GM23338 (cell line): ENCODE measurements at regions not wholly inside any gene's neighbourhood (a gene's known extent, or its start where the extent isn't known, plus 50 kb on each side); places are given as distances from the start of the nearest gene placed in this dataset.
"Not testable (repeated sequence)": the region's sequence is repeated elsewhere in the genome, so short reads cannot be mapped to it uniquely, and the experiment has no call there.

ENCODE experiments used
- ATAC-seq: fragments of 200-7000 bp; cut with Tn5 transposase; 3 replicates; pipeline ENCODE4 v1.9.1; 2020
- DNase-seq: peaks from one replicate; pipeline ENCODE4 v3.0.0-alpha.2; 2015; ENCODE audit warnings: low spot score
- H2AFZ ChIP-seq: fragments of 200-600 bp; sonication (generic); 2 replicates; pipeline ENCODE4 v1.8.0; 2016; ENCODE audit warnings: antibody characterized with exemption, mild to moderate bottlenecking, moderate library complexity
- H3F3A ChIP-seq: fragments of 200-600 bp; sonication (generic); replicated peaks from 2 replicates; pipeline ENCODE4 v1.8.0; 2017; ENCODE audit warnings: antibody characterized with exemption, mixed run types, low read depth
- H3K27ac ChIP-seq: fragments of 200-600 bp; sonication (generic); 2 replicates; pipeline ENCODE4 v1.6.1; 2016; ENCODE audit warnings: low read depth
- H3K27me3 ChIP-seq: fragments of 200-600 bp; sonication (generic); 2 replicates; pipeline ENCODE4 v1.8.0; 2016; ENCODE audit warnings: mild to moderate bottlenecking, mixed run types, moderate library complexity; ENCODE audit not compliant: insufficient read depth
- H3K36me3 ChIP-seq: fragments of 200-600 bp; sonication (generic); 2 replicates; pipeline ENCODE4 v1.8.0; 2016; ENCODE audit warnings: mild to moderate bottlenecking; ENCODE audit not compliant: insufficient read depth
- H3K4me1 ChIP-seq: fragments of 200-600 bp; sonication (generic); 2 replicates; pipeline ENCODE4 v1.8.0; 2016; ENCODE audit warnings: mild to moderate bottlenecking, moderate library complexity; ENCODE audit not compliant: insufficient read depth
- H3K4me2 ChIP-seq: fragments of 200-600 bp; sonication (generic); 2 replicates; pipeline ENCODE4 v1.7.1; 2017; ENCODE audit warnings: mixed run types
- H3K4me3 ChIP-seq: fragments of 200-600 bp; sonication (generic); 2 replicates; pipeline ENCODE4 v1.6.1; 2016; ENCODE audit warnings: mixed run types
- H3K79me2 ChIP-seq: fragments of 200-600 bp; sonication (generic); replicated peaks from 2 replicates; pipeline ENCODE4 v1.8.0; 2017; ENCODE audit warnings: mild to moderate bottlenecking; ENCODE audit not compliant: insufficient read depth
- H3K9me2 ChIP-seq: fragments of 200-600 bp; sonication (generic); 2 replicates; pipeline ENCODE4 v1.8.0; 2017; ENCODE audit not compliant: insufficient read depth
- H4K20me1 ChIP-seq: fragments of 200-600 bp; sonication (generic); replicated peaks from 2 replicates; pipeline ENCODE4 v1.8.0; 2017; ENCODE audit warnings: mild to moderate bottlenecking; ENCODE audit not compliant: insufficient read depth
- H3K27ac Mint-ChIP-seq: 2 replicates; pipeline ENCODE4 v1.8.0; 2020; ENCODE audit warnings: inconsistent platforms, mild to moderate bottlenecking, moderate library complexity, mixed read lengths
- H3K27me3 Mint-ChIP-seq: 3 replicates; pipeline ENCODE4 v1.8.0; 2022; ENCODE audit warnings: low read depth, mild to moderate bottlenecking, moderate library complexity, mixed read lengths, inconsistent platforms; ENCODE audit not compliant: insufficient read depth, poor library complexity
- H3K36me3 Mint-ChIP-seq: 3 replicates; pipeline ENCODE4 v1.8.0; 2021; ENCODE audit warnings: low read depth, mild to moderate bottlenecking, inconsistent platforms, moderate library complexity, mixed read lengths
- H3K4me1 Mint-ChIP-seq: 3 replicates; pipeline ENCODE4 v1.8.0; 2020; ENCODE audit warnings: mild to moderate bottlenecking, inconsistent platforms, mixed read lengths
- H3K4me3 Mint-ChIP-seq: 3 replicates; pipeline ENCODE4 v1.8.0; 2021; ENCODE audit warnings: moderate library complexity, mild to moderate bottlenecking, inconsistent platforms, mixed read lengths
- H3K9me3 Mint-ChIP-seq: 3 replicates; pipeline ENCODE4 v1.8.0; 2020; ENCODE audit warnings: moderate library complexity, mild to moderate bottlenecking, inconsistent platforms, mixed read lengths
- EZH2 ChIP-seq: fragments of 200-600 bp; sonication (generic); IDR thresholded peaks from one replicate; pipeline ENCODE4 v1.8.0; 2017; ENCODE audit warnings: antibody characterized with exemption, mild to moderate bottlenecking, low read depth; ENCODE audit not compliant: unreplicated experiment
- EZH2phosphoT487 ChIP-seq: fragments of 200-600 bp; sonication (generic); IDR thresholded peaks from one replicate; pipeline ENCODE4 v1.8.1; 2018; ENCODE audit warnings: antibody characterized with exemption; ENCODE audit not compliant: unreplicated experiment
- JUNB ChIP-seq: IDR thresholded peaks from one replicate; pipeline ENCODE4 v1.6.1; 2016; ENCODE audit warnings: antibody characterized with exemption; ENCODE audit not compliant: unreplicated experiment
- STAT1 ChIP-seq: IDR thresholded peaks from one replicate; pipeline ENCODE4 v1.6.1; 2016; ENCODE audit warnings: antibody characterized with exemption; ENCODE audit not compliant: unreplicated experiment
- TF ChIP-seq, protein P1 (sequence below): IDR thresholded peaks from 2 replicates; pipeline ENCODE4 v1.6.1; 2016; ENCODE audit warnings: antibody characterized with exemption
- TF ChIP-seq, protein P2 (sequence below): fragments of 250-450 bp; sonication (Bioruptor Pico); IDR thresholded peaks from 2 replicates; pipeline ENCODE4 v1.5.0; 2020; ENCODE audit warnings: mild to moderate bottlenecking, moderate library complexity
- TF ChIP-seq, protein P3 (sequence below): IDR thresholded peaks from one replicate; pipeline ENCODE4 v1.6.1; 2018; ENCODE audit warnings: antibody characterized with exemption; ENCODE audit not compliant: unreplicated experiment

- not testable (repeated sequence) for H3K4me1 ChIP-seq, H4K20me1 ChIP-seq, H3K9me2 ChIP-seq, H3K27me3 Mint-ChIP-seq, H3K4me2 ChIP-seq, H3K79me2 ChIP-seq, H3K4me3 ChIP-seq, H3K4me3 Mint-ChIP-seq, H3K36me3 ChIP-seq, DNase-seq, ATAC-seq, H3K9me3 Mint-ChIP-seq, H3K27ac ChIP-seq, H2AFZ ChIP-seq, H3K36me3 Mint-ChIP-seq, H3K27ac Mint-ChIP-seq, H3F3A ChIP-seq, H3K27me3 ChIP-seq, H3K4me1 Mint-ChIP-seq
Observed at GRCh38 chr16:66173796-66174195, 192.7 kb upstream of the CDH5 start.

GRCh38 chr16:66173181-66173580 lies 193.3 kb upstream of the CDH5 start:
- not testable (repeated sequence) for H3K9me2 ChIP-seq, DNase-seq, H3K9me3 Mint-ChIP-seq, H2AFZ ChIP-seq, H3F3A ChIP-seq, H3K4me1 ChIP-seq, H3K79me2 ChIP-seq, H3K4me3 Mint-ChIP-seq, H4K20me1 ChIP-seq, H3K27ac ChIP-seq, H3K36me3 Mint-ChIP-seq, H3K4me2 ChIP-seq, H3K4me1 Mint-ChIP-seq, H3K27ac Mint-ChIP-seq, H3K27me3 Mint-ChIP-seq, H3K27me3 ChIP-seq, H3K36me3 ChIP-seq, ATAC-seq, H3K4me3 ChIP-seq

DNA sequence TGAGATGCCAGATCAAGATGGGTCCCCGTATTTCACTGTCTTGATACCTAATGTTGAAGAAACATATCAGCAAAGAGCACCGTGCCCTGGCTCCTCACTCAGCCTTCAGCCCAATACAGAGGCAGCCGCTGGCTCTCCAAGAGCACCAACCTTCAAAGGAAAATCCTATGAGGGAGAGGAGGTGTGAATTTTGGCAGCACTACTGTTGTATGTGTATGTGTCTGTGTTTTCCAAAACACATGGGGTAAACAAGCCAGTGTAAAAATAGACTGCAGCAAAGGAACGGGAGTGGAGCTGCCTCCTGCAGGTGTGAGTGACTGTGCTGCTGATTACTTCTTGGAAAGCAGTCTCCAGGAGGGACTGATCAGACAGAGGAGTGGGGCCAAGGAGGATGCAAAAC lies 194.0 kb upstream of the CDH5 start:
- no peak overlapping the region for H3K27ac Mint-ChIP-seq
- H3K4me1 ChIP-seq, result no peaks in the 10 kb centered on the region
- no peaks in the 10 kb centered on the region for H3F3A ChIP-seq
- peaks cover 4% of the 10 kb centered on the region; the same call in 1 of the 3 replicates for H3K9me3 Mint-ChIP-seq
- no peaks in the 10 kb centered on the region for H3K79me2 ChIP-seq
- ATAC-seq (no peak), DNase-seq (no peak)
- H4K20me1 ChIP-seq, result no peaks in the 10 kb centered on the region
- H3K4me3 Mint-ChIP-seq, result no peak overlapping the region
- H3K4me2 ChIP-seq, result no peak overlapping the region
- no peaks in the 10 kb centered on the region for H3K27me3 ChIP-seq
- no peaks in the 10 kb centered on the region for H3K36me3 Mint-ChIP-seq
- H3K27me3 Mint-ChIP-seq, result peaks cover 4% of the 10 kb centered on the region
- peaks cover 2% of the 10 kb centered on the region; the same call in 1 of the 3 replicates for H3K4me1 Mint-ChIP-seq
- no peak overlapping the region for H2AFZ ChIP-seq
- H3K9me2 ChIP-seq, result no peaks in the 10 kb centered on the region
- H3K4me3 ChIP-seq, result no peak overlapping the region
- no peak overlapping the region for H3K27ac ChIP-seq
- no peaks in the 10 kb centered on the region for H3K36me3 ChIP-seq
- TF ChIP-seq, protein P1, sequence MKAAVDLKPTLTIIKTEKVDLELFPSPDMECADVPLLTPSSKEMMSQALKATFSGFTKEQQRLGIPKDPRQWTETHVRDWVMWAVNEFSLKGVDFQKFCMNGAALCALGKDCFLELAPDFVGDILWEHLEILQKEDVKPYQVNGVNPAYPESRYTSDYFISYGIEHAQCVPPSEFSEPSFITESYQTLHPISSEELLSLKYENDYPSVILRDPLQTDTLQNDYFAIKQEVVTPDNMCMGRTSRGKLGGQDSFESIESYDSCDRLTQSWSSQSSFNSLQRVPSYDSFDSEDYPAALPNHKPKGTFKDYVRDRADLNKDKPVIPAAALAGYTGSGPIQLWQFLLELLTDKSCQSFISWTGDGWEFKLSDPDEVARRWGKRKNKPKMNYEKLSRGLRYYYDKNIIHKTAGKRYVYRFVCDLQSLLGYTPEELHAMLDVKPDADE, result no peak
- TF ChIP-seq, protein P2, sequence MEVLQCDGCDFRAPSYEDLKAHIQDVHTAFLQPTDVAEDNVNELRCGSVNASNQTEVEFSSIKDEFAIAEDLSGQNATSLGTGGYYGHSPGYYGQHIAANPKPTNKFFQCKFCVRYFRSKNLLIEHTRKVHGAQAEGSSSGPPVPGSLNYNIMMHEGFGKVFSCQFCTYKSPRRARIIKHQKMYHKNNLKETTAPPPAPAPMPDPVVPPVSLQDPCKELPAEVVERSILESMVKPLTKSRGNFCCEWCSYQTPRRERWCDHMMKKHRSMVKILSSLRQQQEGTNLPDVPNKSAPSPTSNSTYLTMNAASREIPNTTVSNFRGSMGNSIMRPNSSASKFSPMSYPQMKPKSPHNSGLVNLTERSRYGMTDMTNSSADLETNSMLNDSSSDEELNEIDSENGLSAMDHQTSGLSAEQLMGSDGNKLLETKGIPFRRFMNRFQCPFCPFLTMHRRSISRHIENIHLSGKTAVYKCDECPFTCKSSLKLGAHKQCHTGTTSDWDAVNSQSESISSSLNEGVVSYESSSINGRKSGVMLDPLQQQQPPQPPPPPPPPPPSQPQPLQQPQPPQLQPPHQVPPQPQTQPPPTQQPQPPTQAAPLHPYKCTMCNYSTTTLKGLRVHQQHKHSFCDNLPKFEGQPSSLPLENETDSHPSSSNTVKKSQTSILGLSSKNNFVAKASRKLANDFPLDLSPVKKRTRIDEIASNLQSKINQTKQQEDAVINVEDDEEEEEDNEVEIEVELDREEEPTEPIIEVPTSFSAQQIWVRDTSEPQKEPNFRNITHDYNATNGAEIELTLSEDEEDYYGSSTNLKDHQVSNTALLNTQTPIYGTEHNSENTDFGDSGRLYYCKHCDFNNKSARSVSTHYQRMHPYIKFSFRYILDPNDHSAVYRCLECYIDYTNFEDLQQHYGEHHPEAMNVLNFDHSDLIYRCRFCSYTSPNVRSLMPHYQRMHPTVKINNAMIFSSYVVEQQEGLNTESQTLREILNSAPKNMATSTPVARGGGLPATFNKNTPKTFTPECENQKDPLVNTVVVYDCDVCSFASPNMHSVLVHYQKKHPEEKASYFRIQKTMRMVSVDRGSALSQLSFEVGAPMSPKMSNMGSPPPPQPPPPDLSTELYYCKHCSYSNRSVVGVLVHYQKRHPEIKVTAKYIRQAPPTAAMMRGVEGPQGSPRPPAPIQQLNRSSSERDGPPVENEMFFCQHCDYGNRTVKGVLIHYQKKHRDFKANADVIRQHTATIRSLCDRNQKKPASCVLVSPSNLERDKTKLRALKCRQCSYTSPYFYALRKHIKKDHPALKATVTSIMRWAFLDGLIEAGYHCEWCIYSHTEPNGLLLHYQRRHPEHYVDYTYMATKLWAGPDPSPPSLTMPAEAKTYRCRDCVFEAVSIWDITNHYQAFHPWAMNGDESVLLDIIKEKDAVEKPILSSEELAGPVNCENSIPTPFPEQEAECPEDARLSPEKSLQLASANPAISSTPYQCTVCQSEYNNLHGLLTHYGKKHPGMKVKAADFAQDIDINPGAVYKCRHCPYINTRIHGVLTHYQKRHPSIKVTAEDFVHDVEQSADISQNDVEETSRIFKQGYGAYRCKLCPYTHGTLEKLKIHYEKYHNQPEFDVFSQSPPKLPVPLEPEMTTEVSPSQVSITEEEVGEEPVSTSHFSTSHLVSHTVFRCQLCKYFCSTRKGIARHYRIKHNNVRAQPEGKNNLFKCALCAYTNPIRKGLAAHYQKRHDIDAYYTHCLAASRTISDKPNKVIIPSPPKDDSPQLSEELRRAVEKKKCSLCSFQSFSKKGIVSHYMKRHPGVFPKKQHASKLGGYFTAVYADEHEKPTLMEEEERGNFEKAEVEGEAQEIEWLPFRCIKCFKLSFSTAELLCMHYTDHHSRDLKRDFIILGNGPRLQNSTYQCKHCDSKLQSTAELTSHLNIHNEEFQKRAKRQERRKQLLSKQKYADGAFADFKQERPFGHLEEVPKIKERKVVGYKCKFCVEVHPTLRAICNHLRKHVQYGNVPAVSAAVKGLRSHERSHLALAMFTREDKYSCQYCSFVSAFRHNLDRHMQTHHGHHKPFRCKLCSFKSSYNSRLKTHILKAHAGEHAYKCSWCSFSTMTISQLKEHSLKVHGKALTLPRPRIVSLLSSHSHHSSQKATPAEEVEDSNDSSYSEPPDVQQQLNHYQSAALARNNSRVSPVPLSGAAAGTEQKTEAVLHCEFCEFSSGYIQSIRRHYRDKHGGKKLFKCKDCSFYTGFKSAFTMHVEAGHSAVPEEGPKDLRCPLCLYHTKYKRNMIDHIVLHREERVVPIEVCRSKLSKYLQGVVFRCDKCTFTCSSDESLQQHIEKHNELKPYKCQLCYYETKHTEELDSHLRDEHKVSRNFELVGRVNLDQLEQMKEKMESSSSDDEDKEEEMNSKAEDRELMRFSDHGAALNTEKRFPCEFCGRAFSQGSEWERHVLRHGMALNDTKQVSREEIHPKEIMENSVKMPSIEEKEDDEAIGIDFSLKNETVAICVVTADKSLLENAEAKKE (CRISPR knock-in tag), result no peak
- TF ChIP-seq STAT1 (no peak), EZH2phosphoT487 (no peak), EZH2 (no peak), JUNB (no peak)
- TF ChIP-seq, protein P3, sequence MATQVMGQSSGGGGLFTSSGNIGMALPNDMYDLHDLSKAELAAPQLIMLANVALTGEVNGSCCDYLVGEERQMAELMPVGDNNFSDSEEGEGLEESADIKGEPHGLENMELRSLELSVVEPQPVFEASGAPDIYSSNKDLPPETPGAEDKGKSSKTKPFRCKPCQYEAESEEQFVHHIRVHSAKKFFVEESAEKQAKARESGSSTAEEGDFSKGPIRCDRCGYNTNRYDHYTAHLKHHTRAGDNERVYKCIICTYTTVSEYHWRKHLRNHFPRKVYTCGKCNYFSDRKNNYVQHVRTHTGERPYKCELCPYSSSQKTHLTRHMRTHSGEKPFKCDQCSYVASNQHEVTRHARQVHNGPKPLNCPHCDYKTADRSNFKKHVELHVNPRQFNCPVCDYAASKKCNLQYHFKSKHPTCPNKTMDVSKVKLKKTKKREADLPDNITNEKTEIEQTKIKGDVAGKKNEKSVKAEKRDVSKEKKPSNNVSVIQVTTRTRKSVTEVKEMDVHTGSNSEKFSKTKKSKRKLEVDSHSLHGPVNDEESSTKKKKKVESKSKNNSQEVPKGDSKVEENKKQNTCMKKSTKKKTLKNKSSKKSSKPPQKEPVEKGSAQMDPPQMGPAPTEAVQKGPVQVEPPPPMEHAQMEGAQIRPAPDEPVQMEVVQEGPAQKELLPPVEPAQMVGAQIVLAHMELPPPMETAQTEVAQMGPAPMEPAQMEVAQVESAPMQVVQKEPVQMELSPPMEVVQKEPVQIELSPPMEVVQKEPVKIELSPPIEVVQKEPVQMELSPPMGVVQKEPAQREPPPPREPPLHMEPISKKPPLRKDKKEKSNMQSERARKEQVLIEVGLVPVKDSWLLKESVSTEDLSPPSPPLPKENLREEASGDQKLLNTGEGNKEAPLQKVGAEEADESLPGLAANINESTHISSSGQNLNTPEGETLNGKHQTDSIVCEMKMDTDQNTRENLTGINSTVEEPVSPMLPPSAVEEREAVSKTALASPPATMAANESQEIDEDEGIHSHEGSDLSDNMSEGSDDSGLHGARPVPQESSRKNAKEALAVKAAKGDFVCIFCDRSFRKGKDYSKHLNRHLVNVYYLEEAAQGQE, result no peak
